Breast epithelium (tissue), 4 donors: ENCODE measurements at regions not wholly inside any gene's neighbourhood (a gene's known extent, or its start where the extent isn't known, plus 50 kb on each side); places are given as distances from the start of the nearest gene placed in this dataset.
"Not testable (repeated sequence)": the region's sequence is repeated elsewhere in the genome, so short reads cannot be mapped to it uniquely, and the experiment has no call there.

Experiments
- DNase-seq, 2 donors: peaks; one replicate each; pipeline ENCODE4 v3.0.0-alpha.2; 2019; ENCODE audit warnings: low spot score in 2 of 2
- H3K27ac ChIP-seq, 2 donors: fragments of 200-600 bp; sonication (generic) in 1 of 2; one replicate each; pipeline ENCODE4 v1.5.1; 2016 to 2019; ENCODE audit warnings: mild to moderate bottlenecking in 1 of 2
- H3K27me3 ChIP-seq, 2 donors: fragments of 200-600 bp; sonication (generic) in 1 of 2; one replicate each; pipeline versions ENCODE4 v1.5.1 to v1.6.0; 2017 to 2019; ENCODE audit warnings: control low read depth in 1 of 2, mild to moderate bottlenecking in 1 of 2
- H3K36me3 ChIP-seq: fragments of 200-600 bp; one replicate; pipeline ENCODE4 v1.5.1; 2019
- H3K4me1 ChIP-seq, 2 donors: fragments of 200-600 bp; sonication (generic); one replicate each; pipeline ENCODE4 v1.5.1; 2016 to 2019; ENCODE audit warnings: control low read depth in 1 of 2
- H3K4me3 ChIP-seq, 3 donors: fragments of 200-600 bp; sonication (generic); 1 replicate in 2 of 3; 2 replicates in 1 of 3; pipeline ENCODE4 v1.5.1; 2016 to 2019; ENCODE audit warnings: mild to moderate bottlenecking in 3 of 3, moderate library complexity in 2 of 3
- H3K9me3 ChIP-seq, 2 donors: fragments of 200-600 bp; sonication (generic) in 1 of 2; one replicate each; pipeline ENCODE4 v1.5.1; 2016 to 2019; ENCODE audit warnings: control low read depth in 1 of 2
- POLR2A ChIP-seq: fragments of 450-650 bp; IDR thresholded peaks from one replicate; pipeline ENCODE4 v1.6.1; 2016; ENCODE audit warnings: antibody characterized with exemption, mild to moderate bottlenecking, moderate library complexity
- POLR2AphosphoS5 ChIP-seq, 3 donors: sonication (generic); formaldehyde crosslinking; IDR thresholded peaks; one replicate each; pipeline ENCODE4 v1.6.1; 2017; ENCODE audit warnings: antibody characterized with exemption in 3 of 3
- intact Hi-C: fragments of 100-400 bp; cut with DNase I; formaldehyde crosslinking; loops from one replicate; pipeline ENCODE4 v1.15.1; 2023; ENCODE audit warnings: low total_unique reads
- TF ChIP-seq, protein P1 (sequence below), 3 donors: fragments of 450-650 bp; IDR thresholded peaks; one replicate each; pipeline ENCODE4 v1.5.1; 2016 to 2017; ENCODE audit warnings: antibody characterized with exemption in 3 of 3, mild to moderate bottlenecking in 3 of 3, moderate library complexity in 3 of 3

- Histone ChIP-seq H3K4me1 (no peaks in the 10 kb centered on the region), H3K9me3 (no peaks in the 10 kb centered on the region), H3K4me3 (no peak overlapping the region), H3K27me3 (no peaks in the 10 kb centered on the region), H3K27ac (no peak overlapping the region), H3K36me3 (no peaks in the 10 kb centered on the region)
- no peak for DNase-seq
- intact Hi-C loops = no loop called here
- TF ChIP-seq, protein P1, sequence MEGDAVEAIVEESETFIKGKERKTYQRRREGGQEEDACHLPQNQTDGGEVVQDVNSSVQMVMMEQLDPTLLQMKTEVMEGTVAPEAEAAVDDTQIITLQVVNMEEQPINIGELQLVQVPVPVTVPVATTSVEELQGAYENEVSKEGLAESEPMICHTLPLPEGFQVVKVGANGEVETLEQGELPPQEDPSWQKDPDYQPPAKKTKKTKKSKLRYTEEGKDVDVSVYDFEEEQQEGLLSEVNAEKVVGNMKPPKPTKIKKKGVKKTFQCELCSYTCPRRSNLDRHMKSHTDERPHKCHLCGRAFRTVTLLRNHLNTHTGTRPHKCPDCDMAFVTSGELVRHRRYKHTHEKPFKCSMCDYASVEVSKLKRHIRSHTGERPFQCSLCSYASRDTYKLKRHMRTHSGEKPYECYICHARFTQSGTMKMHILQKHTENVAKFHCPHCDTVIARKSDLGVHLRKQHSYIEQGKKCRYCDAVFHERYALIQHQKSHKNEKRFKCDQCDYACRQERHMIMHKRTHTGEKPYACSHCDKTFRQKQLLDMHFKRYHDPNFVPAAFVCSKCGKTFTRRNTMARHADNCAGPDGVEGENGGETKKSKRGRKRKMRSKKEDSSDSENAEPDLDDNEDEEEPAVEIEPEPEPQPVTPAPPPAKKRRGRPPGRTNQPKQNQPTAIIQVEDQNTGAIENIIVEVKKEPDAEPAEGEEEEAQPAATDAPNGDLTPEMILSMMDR (IDR thresholded peaks at IDR 0.05) = no peak
- no peak for TF ChIP-seq POLR2AphosphoS5 (IDR thresholded peaks at IDR 0.05)
Measured at GRCh38 chr14:106642090-106642489, 1115.7 kb downstream of the TMEM121 start.

DNA sequence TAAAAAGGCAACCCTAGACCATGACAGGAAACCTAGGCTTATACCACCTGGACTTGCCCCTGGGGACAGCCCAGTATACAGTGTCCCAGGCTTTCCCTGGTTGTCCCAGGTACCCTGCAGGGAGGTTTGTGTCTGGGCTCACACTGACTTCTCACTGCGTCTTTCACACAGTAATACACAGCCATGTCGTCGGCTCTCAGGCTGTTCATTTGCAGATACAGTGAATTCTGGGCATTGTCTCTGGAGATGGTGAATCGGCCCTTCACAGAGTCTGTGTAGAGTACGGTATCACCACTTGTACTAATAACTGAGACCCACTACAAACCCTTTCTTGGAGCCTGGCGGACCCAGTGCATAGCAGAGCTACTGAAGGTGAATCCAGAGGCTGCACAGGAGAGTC lies 1116.6 kb downstream of the TMEM121 start:
- H3K27me3 ChIP-seq, H3K9me3 ChIP-seq, H3K4me3 ChIP-seq, H3K4me1 ChIP-seq, H3K27ac ChIP-seq, DNase-seq, H3K36me3 ChIP-seq, intact Hi-C loops: not testable (repeated sequence)

GRCh38 chr14:106648874-106649273 lies 1122.5 kb downstream of the TMEM121 start:
- H3K4me3 ChIP-seq, intact Hi-C loops, DNase-seq, H3K9me3 ChIP-seq, H3K27ac ChIP-seq, H3K36me3 ChIP-seq, H3K4me1 ChIP-seq, H3K27me3 ChIP-seq: not testable (repeated sequence)

GRCh38 chr14:106651016-106651415 lies 1124.6 kb downstream of the TMEM121 start:
- intact Hi-C loops = no loop called here
- Histone ChIP-seq H3K27ac (no peak overlapping the region), H3K4me1 (no peaks in the 10 kb centered on the region), H3K4me3 (no peak overlapping the region), H3K9me3 (no peaks in the 10 kb centered on the region), H3K27me3 (no peaks in the 10 kb centered on the region), H3K36me3 (no peaks in the 10 kb centered on the region)
- no peak for DNase-seq
- TF ChIP-seq POLR2AphosphoS5 (IDR thresholded peaks at IDR 0.05) (no peak), POLR2A (no peak)
- TF ChIP-seq, protein P1 (IDR thresholded peaks at IDR 0.05) = no peak

DNA sequence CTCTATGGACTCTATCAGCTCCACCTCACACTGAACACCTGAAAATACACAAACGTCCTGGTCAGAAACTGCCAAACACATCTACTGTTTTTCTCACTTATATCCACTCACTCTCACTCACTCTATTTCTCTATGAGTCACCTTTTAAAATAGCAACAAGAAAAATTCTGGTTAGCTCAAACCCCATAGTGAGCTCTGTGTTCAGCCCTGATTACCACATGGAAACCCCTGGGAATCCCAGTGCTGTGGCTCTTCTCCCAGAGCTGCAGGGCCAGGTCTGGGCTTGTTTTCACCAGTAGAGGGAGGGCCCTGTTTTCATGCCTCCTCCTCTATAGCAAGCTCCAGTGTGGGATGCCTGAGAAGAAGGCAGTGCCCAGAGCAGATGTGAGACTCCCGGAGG lies 1126.1 kb downstream of the TMEM121 start:
- H3K9me3 ChIP-seq = no peaks in the 10 kb centered on the region
- TF ChIP-seq POLR2AphosphoS5 (IDR thresholded peaks at IDR 0.05) (no peak), POLR2A (no peak)
- TF ChIP-seq, protein P1 (IDR thresholded peaks at IDR 0.05) = no peak
- no peaks in the 10 kb centered on the region for H3K27me3 ChIP-seq
- DNase-seq = no peak
- intact Hi-C loops = no loop called here
- no peaks in the 10 kb centered on the region for H3K36me3 ChIP-seq
- no peaks in the 10 kb centered on the region for H3K4me1 ChIP-seq
- H3K4me3 ChIP-seq = no peak overlapping the region
- H3K27ac ChIP-seq = no peak overlapping the region

GRCh38 chr14:106657460-106657859 lies 1131.1 kb downstream of the TMEM121 start:
- intact Hi-C loops = no loop called here
- Histone ChIP-seq H3K36me3 (no peaks in the 10 kb centered on the region), H3K9me3 (no peaks in the 10 kb centered on the region), H3K4me1 (no peaks in the 10 kb centered on the region), H3K27ac (no peak overlapping the region), H3K4me3 (no peak overlapping the region), H3K27me3 (no peaks in the 10 kb centered on the region)
- no peak for DNase-seq
- TF ChIP-seq POLR2A = no peak
- TF ChIP-seq POLR2AphosphoS5 (IDR thresholded peaks at IDR 0.05) = no peak
- TF ChIP-seq, protein P1 (IDR thresholded peaks at IDR 0.05) = no peak

- H3K27me3 ChIP-seq, H3K4me3 ChIP-seq, H3K27ac ChIP-seq, DNase-seq, intact Hi-C loops, H3K9me3 ChIP-seq, H3K4me1 ChIP-seq, H3K36me3 ChIP-seq: not testable (repeated sequence)
Measured at GRCh38 chr14:106658066-106658860, 1131.9 kb downstream of the TMEM121 start.

- DNase-seq, H3K4me1 ChIP-seq, H3K36me3 ChIP-seq, H3K9me3 ChIP-seq, intact Hi-C loops, H3K4me3 ChIP-seq, H3K27me3 ChIP-seq, H3K27ac ChIP-seq: not testable (repeated sequence)
Measured at GRCh38 chr14:106661561-106661960, 1135.2 kb downstream of the TMEM121 start.
